ENCODE measurements at regions not wholly inside any gene's neighbourhood (a gene's known extent, or its start where the extent isn't known, plus 50 kb on each side); places are given as distances from the start of the nearest gene placed in this dataset.
"Not testable (repeated sequence)": the region's sequence is repeated elsewhere in the genome, so short reads cannot be mapped to it uniquely, and the experiment has no call there.

DNA sequence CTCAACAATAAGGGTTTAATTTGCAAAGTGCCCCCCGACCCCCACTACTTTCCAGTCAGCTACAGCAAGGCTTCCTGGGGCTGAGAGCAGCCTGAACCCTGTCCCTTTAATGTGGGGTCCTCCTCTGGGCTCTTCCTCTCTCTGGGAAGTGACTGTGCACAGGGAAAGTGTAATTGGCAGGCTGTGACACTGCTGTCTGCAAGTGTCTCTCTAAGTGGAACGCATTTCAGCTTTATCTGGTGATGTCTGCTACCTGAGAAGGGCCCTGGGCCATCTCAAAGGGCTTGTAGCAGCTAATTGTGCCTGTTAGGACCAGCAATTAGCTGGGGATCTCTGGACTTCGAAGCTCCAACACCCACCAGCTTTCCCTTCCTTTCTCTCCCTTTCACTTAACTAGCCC, 406.6 kb downstream of the TSHZ3 start:
- no peak for DNase-seq (ENCODE audit: low read depth)

DNA sequence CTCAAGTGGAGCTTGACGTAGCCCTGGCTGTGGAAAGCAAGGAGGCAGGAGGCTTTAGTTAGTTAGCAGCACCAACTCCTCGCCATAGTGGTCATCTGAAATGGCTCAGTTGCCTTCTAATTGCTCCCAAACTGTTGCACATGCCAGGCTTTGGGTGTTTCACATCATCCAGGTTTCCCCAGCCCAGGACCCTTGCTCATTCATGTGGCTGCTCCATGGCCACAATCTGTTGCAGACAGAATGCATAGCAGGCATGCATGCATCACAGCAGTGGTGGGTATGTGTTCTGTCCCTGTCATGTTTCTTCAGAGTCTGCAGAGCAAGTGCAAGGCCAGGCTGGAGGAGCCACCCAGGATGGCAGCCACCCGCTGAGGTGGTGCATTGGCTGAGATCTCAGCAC, 407.6 kb downstream of the TSHZ3 start:
- DNase-seq (ENCODE audit: low read depth): no peak

GRCh38 chr19:30936276-30936675, 413.0 kb downstream of the TSHZ3 start:
- DNase-seq (ENCODE audit: low read depth): no peak

- DNase-seq (ENCODE audit: low read depth): no peak
Measured at GRCh38 chr19:30935146-30935545, 414.1 kb downstream of the TSHZ3 start.

DNA sequence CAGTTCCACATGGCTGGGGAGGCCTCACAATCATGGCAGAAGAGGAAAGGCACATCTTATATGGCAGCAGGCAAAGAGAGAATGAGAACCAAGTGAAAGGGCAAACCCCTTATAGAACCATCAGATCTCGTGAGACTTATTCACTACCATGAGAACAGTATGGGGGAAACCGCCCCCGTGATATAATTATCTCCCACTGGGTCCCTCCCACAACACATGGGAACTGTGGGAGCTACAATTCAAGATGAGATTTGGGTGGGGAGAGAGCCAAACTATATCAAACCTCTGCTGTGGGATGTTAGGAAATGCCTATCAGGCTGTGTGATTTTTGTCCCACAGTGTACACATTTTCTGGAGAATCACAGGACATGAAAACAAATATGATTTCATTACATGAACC, 415.8 kb downstream of the TSHZ3 start:
- not testable (repeated sequence) for DNase-seq (ENCODE audit: low read depth)

DNA sequence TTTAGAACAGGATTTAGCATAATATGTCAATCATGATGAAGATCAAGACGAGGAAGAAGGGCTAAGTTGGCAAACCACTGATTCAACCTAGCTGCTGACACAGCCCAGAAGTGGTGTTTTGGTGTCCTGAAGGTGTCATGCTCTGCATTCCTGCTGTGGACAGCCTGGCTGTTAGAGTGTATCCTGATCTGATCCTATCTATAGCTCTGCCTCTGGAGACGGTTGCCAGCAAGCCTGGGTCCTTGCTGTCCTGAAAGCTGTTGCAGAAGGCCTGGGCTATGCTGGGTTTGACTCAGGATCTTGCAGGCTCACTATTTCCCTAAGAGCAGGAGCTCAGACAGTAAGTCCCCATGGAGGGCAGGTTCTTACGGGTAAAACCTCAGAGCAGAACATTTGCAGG, 416.4 kb downstream of the TSHZ3 start:
- no peak for DNase-seq (ENCODE audit: low read depth)

DNA sequence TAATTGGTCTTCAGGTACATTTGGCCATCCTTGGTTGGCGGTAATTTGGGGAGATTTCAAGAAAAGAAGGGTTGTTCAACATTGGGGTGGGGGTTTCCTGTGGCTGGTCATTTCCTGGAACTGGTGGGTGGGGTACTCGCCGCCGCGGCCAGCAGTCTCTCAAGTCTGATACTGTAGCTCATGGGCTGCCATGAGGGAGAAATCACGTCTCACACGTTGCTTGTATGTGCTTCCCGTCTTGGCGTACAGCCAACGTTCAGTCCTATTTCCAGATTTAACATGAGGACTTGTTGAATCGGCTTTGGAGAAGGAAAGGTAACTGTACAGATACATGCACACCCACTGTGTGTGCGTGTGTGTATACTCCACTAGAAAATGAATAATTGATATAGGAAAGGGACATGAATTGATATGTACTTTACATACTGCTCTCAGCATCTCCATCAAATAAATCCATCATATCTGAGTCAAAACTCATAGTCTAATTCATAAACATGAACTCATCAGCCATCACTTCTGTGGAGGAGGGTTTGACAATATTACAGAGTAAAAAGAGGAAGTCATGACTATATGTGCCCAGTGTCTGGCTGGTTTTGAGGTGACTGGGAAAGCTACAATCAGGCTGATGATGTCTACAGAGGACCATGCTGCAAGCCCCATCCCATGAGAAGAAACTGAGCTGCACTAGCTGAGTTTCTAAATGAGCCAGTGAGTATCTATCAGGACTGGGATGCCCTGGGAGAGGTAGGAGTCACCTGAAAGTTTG, 418.1 kb downstream of the TSHZ3 start:
- no peak for DNase-seq (ENCODE audit: low read depth)

DNA sequence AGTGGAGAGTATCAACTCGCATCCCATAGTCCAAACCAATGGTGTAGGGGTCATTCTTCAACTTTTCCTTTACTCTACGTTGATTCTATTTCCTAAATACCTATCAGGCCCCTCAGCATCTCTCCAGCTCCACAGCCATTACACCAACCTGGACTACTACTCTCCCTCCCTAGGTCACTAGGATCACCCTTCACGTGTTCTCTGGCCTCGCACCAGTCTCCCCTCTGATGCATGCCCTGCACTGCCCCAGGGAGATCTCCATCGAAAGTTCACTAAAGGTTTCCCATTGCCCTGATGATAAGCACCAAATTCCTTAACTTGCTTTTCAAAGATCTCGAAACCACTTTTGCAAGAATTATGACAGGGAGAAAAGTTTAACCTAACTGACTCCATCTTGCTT, 421.5 kb downstream of the TSHZ3 start:
- DNase-seq (ENCODE audit: low read depth): no peak

- DNase-seq (ENCODE audit: low read depth): no peak
Measured at GRCh38 chr19:30924670-30925069, 424.6 kb downstream of the TSHZ3 start.

DNA sequence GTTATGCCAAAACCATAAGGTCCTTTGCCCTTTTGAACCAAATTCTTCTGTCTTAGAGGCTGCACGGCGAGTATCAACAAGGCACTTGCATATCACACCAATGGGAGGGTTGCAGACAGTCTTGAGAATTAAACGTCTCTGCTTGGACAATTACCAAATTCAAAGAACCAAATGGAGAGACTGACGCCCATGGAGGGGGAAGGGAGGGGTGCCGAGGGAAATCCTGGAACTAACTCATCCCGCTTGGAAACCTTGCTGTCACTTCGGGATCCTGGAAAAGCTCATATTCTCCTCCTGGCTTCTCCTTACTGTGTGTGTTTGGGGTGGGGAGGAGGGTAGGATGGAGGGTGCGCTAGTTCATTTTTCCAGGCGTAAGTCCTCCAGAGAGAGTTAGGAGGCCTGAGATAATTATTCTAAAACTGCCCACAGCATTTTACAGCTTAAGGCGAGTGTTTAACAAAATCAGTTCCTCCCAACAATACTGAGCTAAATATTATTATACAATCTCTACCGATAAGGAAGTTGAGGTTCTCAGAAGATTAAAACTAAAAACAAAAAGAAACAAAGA, 425.1 kb downstream of the TSHZ3 start:
- DNase-seq (ENCODE audit: low read depth): no peak

- no peak for DNase-seq (ENCODE audit: low read depth)
Measured at GRCh38 chr19:30923621-30924020, 425.6 kb downstream of the TSHZ3 start.

GRCh38 chr19:30923096-30923495, 426.1 kb downstream of the TSHZ3 start:
- no peak for DNase-seq (ENCODE audit: low read depth)

DNA sequence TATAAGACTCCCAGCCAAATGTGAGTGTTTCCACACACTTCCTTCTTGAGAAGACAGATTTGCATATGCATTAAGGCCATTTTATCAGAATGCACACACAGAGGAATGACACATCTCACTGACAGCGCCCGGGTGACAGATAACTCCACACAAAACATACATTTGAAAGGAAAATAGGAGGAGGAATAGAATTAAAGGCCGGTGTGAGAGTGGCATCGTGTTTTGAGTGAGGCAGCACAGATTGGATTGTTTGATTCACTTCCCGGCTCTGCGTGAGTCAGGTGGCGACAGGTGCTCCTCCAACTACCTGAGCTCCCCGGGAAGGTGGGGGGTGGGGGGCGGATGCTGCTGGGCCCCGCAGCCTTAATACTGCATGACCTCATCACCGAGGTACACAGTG, 429.0 kb downstream of the TSHZ3 start:
- DNase-seq (ENCODE audit: low read depth): no peak

DNA sequence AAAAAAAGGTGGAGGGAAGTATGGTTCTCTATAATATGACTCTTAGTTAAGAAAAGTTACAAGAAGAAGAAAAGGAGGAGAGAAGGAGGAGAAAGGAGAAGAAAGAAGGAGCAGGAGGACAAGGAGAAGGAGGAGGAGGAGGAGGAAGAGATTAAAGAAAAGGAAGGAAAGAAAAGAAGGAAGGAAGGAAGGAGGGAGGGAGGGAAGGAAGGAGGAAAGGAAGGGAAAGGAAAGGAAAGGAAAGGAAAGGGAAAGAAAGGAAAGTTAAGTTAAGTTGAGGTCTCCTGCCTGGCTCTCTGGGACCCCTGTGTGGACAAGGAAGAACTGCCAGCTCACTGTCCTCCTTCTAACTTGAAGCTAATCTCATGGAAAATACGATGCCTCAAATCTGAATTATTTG, 429.5 kb downstream of the TSHZ3 start:
- no peak for DNase-seq (ENCODE audit: low read depth)

- DNase-seq (ENCODE audit: low read depth): no peak
Measured at GRCh38 chr19:30916238-30916637, 433.0 kb downstream of the TSHZ3 start.

- DNase-seq (ENCODE audit: low read depth): no peak
Measured at GRCh38 chr19:30911491-30911890, 437.7 kb downstream of the TSHZ3 start.

GRCh38 chr19:30910485-30911240, 438.6 kb downstream of the TSHZ3 start:
- DNase-seq (ENCODE audit: low read depth): no peak

DNA sequence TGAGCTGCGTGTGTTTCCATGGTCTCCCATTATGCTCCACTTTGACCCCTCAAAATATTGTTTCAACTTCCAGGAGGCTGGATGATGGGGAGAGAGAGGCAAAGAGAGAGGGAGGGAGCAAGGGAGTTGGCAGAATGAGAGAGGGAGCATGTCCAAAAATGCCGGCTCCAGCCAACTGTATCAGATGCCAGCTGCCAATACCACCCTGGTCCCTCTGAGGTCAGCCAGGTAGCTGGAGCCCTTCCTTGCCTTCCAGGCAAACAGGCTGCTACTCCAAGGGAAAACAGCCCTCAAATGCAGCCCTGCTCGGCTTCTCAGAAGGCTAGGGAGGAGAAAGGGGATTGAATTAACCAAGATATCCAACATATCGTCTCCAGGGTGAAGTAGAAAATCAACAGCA, 440.0 kb downstream of the TSHZ3 start:
- no peak for DNase-seq (ENCODE audit: low read depth)

GRCh38 chr19:30908262-30908771, 440.9 kb downstream of the TSHZ3 start:
- no peak for DNase-seq (ENCODE audit: low read depth)

DNA sequence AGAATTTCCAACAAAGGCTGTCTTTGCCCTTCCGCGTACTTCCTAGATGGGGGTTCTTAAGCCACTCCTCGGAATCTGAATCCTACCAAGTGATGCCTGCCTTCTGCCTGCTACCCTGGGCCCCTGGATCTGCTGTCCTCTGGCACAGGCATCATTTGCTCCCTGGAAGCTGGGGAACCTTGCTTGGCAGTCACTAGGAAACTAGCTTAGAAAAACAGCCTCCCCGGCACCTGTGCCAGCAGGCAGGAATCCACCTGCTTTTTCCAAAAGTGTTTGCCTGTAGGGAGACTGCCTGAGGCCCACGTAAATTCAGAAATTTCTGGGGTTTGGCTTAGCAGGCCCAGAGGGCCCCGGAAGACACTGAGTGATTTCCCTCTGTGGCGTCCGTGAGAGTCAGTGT, 442.4 kb downstream of the TSHZ3 start:
- DNase-seq (ENCODE audit: low read depth): no peak

- no peak for DNase-seq (ENCODE audit: low read depth)
Measured at GRCh38 chr19:30900051-30900450, 449.2 kb downstream of the TSHZ3 start.

GRCh38 chr19:30898353-30899103, 450.7 kb downstream of the TSHZ3 start:
- DNase-seq (ENCODE audit: low read depth): no peak
